GM04503 (cell line): ENCODE measurements at regions not wholly inside any gene's neighbourhood (a gene's known extent, or its start where the extent isn't known, plus 50 kb on each side); places are given as distances from the start of the nearest gene placed in this dataset.

Source experiments
- DNase-seq: peaks from one replicate; pipeline ENCODE4 v3.0.0-alpha.2; 2012; ENCODE audit warnings: low read depth

GRCh38 chr21:27114111-27114510 lies 147.2 kb upstream of the ADAMTS5 start:
- no peak for DNase-seq

- no peak for DNase-seq
Measured at GRCh38 chr21:27112186-27112585, 145.3 kb upstream of the ADAMTS5 start.

GRCh38 chr21:27110956-27111355 lies 144.1 kb upstream of the ADAMTS5 start:
- no peak for DNase-seq

- DNase-seq = no peak
Measured at GRCh38 chr21:27108701-27109100, 141.8 kb upstream of the ADAMTS5 start.

GRCh38 chr21:27108228-27108627 lies 141.3 kb upstream of the ADAMTS5 start:
- DNase-seq = no peak

GRCh38 chr21:27104846-27105431 lies 138.1 kb upstream of the ADAMTS5 start:
- DNase-seq = no peak

GRCh38 chr21:27103768-27104167 lies 136.9 kb upstream of the ADAMTS5 start:
- DNase-seq = no peak

- DNase-seq = no peak
Measured at GRCh38 chr21:27101523-27101922, 134.6 kb upstream of the ADAMTS5 start.

- DNase-seq = no peak
Measured at GRCh38 chr21:27094184-27094948, 127.5 kb upstream of the ADAMTS5 start.

- DNase-seq = no peak
Measured at GRCh38 chr21:27086630-27087029, 119.7 kb upstream of the ADAMTS5 start.

- DNase-seq = no peak
Measured at GRCh38 chr21:27086186-27086585, 119.3 kb upstream of the ADAMTS5 start.

GRCh38 chr21:27085387-27085786 lies 118.5 kb upstream of the ADAMTS5 start:
- DNase-seq = no peak

- no peak for DNase-seq
Measured at GRCh38 chr21:27083144-27083543, 116.3 kb upstream of the ADAMTS5 start.

- no peak for DNase-seq
Measured at GRCh38 chr21:27082431-27083010, 115.6 kb upstream of the ADAMTS5 start.

- DNase-seq = no peak
Measured at GRCh38 chr21:27079636-27080240, 112.8 kb upstream of the ADAMTS5 start.

GRCh38 chr21:27078915-27079314 lies 112.0 kb upstream of the ADAMTS5 start:
- no peak for DNase-seq

GRCh38 chr21:27077501-27077900 lies 110.6 kb upstream of the ADAMTS5 start:
- DNase-seq = no peak

- DNase-seq = no peak
Measured at GRCh38 chr21:27076025-27076424, 109.1 kb upstream of the ADAMTS5 start.

- DNase-seq = no peak
Measured at GRCh38 chr21:27070861-27071670, 104.2 kb upstream of the ADAMTS5 start.

- no peak for DNase-seq
Measured at GRCh38 chr21:27068811-27069210, 101.9 kb upstream of the ADAMTS5 start.

- DNase-seq = no peak
Measured at GRCh38 chr21:27067226-27067625, 100.3 kb upstream of the ADAMTS5 start.

GRCh38 chr21:27062443-27062842 lies 95.6 kb upstream of the ADAMTS5 start:
- DNase-seq = no peak
